Stimulated activated CD8-positive, alpha-beta memory T cell treated with anti-CD3 and anti-CD28 coated beads, Interleukin-15, amount 100 ng/mL, for 48 hours (primary cell): ENCODE measurements at regions not wholly inside any gene's neighbourhood (a gene's known extent, or its start where the extent isn't known, plus 50 kb on each side); places are given as distances from the start of the nearest gene placed in this dataset.
"Not testable (repeated sequence)": the region's sequence is repeated elsewhere in the genome, so short reads cannot be mapped to it uniquely, and the experiment has no call there.

Source experiments
- DNase-seq, 2 donors: peaks; one replicate each; pipeline ENCODE4 v3.0.0-alpha.2; 2020; ENCODE audit warnings: low read depth in 2 of 2

- no peak for DNase-seq
These were observed 91.7 kb upstream of the MITF start for GRCh38 chr3:69647511-69648110.

GRCh38 chr3:69647081-69647480 lies 92.2 kb upstream of the MITF start:
- no peak for DNase-seq

GRCh38 chr3:69646287-69647067 lies 92.8 kb upstream of the MITF start:
- no peak for DNase-seq

GRCh38 chr3:69642606-69643005 lies 96.7 kb upstream of the MITF start:
- DNase-seq = no peak

DNA sequence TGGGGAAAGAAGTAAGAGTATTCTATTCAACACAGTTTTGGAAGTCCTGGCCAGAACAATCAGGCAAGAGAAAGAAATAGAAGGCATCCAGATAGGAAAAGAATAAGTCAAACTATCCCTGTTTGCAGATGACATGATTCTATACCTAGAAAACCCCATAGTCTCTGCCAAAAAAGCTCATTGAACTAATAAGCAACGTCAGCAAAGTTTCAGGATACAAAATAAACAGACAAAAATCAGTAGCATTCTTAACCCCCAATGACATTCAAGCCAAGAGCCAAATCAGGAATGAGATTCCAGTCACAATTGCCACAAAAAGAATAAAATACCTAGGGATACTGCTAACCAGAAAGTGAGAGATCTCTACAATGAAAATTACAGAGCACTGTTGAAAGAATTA lies 99.4 kb upstream of the MITF start:
- no peak for DNase-seq

DNA sequence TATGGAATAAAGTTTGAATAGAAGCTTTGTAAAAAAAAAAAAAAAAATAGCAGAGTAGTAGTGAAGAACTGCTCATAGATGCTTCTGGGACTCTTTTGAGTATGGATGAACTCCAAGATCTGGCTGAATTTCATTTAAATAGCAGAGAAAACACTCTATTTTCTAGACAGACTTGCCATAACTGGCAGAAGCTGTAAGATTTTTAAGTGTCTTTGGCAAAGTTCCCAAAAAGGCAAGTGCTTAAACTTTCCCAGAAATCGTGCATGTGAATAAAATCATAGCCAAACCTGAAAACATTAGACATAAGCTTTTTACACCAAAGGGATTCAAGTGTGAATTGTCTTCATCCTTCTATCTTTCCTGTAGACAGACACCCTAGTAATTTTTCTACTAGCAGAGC lies 110.3 kb upstream of the MITF start:
- no peak for DNase-seq

DNA sequence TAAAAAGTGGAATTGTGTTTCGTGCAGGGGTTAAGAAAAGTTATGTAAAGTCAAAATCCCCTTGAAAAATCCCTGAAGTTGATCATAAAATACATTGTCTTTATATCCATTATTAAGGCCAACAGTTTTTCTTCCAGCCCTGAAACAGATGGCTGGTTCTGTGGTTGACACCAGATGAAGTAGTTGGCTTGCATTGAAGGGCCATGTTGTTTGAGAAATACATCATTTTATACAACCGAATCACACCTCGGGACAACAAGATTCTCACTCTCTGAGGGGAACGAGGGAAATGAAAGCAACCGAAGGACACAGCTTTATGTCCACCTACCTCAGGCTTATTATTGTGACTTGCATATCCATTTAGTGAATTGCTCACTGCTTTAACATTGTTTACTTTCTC lies 126.0 kb upstream of the MITF start:
- DNase-seq = no peak

DNA sequence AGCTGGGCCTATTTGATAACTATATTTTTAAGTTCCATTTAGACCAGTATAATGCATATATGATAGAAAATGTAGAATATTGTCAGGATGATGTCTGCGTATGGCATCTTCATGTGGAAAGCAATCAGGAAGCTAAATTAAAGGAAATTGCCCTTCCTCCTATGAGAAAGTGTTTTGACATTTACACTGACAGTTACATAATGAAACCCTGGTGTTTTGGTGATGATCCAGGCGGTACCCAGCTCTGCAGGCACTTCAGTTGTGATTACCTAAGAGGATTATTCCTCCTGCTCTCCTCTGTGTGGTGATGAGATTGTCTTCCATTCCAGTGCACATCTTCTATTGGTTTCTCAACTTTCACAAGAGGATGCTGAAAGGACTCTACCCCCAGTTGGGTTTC lies 126.5 kb upstream of the MITF start:
- no peak for DNase-seq

DNA sequence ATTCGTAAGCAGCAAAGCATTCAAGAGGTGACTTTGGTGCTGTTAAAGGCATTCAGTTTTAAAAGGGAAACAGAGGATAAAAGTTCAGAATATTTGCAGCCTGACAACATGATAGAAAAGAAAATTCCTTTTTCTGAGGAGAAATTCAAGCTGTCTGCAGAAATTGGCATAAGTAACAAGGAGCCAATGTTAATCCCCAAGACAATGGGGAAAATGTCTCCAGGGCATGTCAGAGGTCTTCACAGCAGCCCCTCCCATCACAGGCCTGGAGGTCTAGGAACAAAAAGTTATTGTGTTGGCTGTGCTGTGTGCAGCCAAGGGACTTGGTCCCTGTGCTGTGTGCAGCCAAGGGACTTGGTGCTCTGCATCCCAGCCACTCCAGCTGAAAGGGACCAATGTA lies 129.7 kb upstream of the MITF start:
- DNase-seq = not testable (repeated sequence)

DNA sequence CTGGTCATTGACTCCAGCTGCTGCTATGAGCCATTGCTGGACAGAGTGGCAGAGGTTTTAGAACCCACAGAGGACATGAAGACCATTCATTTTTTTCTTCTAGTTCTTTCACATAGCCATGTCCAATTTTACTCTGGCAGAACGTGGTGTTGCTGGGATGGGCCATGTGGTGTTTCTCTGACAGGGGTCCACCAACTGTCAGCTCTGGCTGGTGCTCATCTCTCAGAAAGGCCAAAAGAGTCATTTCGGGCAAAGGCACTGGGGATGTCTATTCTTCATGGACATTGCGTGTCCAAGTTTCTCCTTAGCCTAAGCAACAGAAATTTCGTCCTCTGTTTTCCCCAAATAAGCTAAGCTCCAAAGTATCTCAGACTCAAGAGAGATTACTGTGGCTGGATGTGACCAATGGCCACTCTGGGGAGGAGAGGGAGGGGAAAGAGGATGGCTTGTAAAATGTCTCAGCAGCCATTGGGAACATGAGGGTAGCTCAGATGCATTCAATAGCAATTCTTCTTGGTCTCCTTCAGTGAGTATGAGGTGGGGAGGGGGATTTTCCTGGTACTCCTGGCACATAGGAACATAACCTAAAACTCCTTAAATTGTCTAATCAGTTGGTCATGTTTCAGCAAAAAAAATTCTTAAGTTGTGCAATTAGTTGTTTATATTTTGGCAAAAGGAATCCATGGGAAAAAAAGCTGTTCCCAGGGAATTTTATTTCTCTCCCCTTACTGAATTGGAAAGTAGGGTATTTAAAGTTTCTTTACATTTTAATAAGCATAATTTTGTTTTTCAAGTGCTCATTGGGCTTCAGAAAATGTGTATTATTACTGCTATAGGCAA lies 131.6 kb upstream of the MITF start:
- no peak for DNase-seq

GRCh38 chr3:69605867-69606266 lies 133.4 kb upstream of the MITF start:
- no peak for DNase-seq

DNA sequence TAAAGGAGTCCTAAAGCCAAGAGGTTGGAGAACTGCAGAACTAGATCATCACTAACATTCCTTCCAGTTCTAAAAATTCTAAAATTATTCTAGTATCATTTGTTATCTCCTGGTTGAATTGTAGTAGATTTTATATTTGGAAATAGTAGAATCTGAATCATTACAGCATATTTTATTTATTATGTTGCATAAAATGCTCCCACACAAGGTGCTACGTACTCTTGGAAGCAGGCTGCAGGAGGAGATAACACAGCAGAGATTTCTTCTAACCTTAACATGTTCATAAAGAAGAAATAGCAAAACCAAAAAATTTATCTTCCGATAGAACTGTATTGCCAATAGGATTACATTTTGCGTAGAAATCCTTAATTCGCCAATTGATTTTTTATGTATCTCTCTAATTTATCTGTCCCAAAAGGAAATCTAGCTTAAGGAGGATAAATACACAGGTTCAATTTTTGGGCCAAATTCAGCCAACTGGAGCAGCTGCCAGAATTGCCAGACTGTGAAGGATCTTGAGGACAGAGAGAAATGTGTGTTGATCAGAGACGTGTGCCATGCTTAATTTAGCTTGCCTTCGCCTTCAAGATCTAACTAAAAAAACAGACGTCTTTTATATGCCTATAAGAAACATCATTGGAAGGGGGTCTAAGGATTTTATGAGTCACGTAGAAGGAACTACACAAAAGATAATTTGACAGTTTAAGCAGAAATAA lies 134.4 kb upstream of the MITF start:
- DNase-seq = no peak

GRCh38 chr3:69602112-69602511 lies 137.2 kb upstream of the MITF start:
- no peak for DNase-seq

- no peak for DNase-seq
These were observed 145.0 kb upstream of the MITF start for GRCh38 chr3:69594286-69594685.

DNA sequence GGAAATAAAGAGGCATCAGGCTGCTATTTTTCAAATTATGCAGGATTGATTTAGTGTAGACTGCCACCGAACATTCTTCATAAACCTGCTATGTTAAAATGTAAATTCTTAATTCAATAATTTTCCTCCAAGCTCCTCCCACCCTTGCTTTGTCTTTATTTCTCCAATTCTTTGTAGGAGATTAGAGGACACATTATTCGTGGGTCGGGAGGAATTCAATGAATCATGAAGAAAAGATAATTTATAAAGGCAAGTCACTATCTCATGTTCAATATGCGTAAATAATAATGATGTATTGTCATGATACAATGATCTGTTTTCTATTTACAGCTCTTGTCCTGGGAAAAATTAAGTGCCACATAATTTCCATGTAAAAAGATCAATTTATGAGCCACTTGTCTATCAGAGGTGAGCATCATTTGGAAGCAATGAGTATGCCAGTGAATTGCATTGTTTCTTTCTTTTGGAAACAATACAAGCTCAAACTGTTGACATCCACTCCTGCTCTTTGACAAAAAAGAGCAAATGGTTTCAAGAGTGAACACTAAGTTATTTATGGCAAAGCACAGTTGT lies 148.0 kb upstream of the MITF start:
- no peak for DNase-seq

DNA sequence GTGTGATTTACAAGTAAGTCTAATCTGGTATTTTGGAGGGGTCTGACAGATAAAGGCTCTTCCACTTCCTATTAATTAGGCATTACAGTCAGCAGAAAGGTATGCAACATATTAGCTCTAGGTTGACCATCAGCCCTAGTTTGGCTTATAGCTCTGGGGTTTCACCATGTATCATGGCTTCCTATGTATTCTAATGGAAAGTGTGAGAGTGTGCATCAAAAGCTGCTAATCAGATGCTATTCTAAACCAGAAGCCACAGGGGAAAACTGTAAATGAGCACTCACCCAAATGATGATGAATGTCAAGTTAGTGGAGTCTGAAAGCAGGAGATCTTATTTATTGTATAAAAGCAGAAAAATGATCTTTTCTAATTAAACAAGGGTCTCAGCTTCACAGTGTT lies 149.2 kb upstream of the MITF start:
- DNase-seq = no peak

DNA sequence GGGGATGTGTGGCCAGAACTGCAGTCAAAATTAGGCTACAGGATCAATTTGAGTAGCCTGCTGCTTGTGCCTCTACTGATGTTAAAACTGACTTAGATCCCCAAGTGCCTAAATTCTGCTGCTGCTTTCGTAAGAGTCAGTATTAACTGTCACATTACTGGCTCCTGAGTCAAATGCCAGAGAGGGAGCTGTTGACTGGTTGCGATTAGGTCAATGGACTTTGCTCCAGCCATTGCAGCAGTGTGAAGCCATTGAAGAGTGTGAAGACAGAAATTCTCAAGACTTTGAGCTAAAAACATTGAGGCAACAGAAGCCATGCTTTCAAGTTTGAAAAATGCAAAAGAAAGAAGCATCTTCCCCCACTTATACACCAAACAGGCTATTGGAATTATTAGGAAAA lies 151.1 kb upstream of the MITF start:
- DNase-seq = no peak

- DNase-seq = no peak
These were observed 153.8 kb upstream of the MITF start for GRCh38 chr3:69585472-69585871.

DNA sequence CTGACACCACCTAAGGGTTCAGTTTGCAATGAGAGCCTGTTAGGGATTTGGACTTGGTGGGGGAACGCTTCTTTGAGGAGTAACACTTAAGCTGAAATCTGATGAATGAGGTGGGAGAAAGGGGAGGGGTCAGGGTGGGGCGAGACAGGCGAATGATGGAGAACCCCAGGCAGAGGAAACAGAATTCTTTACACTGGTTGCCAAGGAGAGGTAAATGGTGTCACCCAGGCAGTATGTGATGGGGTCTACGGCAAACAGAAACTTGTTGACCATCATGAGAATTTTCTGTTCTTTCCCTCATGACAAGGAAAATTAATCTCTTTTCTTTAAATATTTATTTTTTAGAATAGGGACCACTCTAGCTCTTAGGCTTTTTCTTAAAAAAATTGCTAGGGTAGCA lies 157.2 kb upstream of the MITF start:
- no peak for DNase-seq

- no peak for DNase-seq
These were observed 159.8 kb upstream of the MITF start for GRCh38 chr3:69579306-69580041.

DNA sequence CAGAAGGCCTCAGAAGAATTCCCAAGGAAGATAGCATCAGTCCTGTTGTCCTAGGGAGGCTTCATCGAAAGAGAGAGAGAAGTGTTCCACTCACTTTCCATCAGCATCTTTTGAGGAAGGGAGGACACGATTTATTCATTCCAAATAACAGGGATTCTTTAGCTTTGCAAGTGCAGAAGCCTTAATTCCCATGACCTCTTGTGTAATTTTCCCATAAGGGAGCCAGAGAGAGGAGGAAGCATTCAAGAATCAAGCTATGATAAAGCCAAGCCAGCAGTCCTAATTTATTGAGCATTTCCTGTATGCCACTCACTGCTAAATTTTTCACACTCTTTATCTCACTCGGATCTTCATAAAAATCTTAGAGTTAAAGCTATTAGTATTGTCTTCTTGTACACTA lies 169.7 kb upstream of the MITF start:
- no peak for DNase-seq
